ENCODE measurements at regions not wholly inside any gene's neighbourhood (a gene's known extent, or its start where the extent isn't known, plus 50 kb on each side); places are given as distances from the start of the nearest gene placed in this dataset.

DNA sequence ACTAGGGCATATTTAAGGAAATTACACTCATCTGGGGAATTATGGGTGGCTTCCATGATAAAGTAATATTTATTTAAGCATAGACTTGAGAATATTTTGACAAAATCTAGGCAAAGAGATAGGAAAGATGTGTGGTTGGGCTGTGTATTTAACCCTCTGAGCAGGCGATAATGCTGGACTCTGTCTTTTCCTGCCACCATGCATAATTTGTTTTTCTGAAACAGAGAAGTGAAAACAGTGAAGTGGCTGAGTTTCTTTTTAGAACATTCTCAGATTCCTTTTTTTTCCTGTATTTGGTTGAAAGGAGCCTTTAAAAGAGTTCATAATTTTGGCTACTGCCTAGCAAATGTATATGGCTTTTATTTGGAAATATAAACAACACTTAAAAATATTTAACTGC lies 104.8 kb upstream of the CDH19 start:
- TF ChIP-seq CTCF (tag by site-specific recombination; IDR thresholded peaks at IDR 0.05) = no peak
- no peak for TF ChIP-seq REST (tag by site-specific recombination; IDR thresholded peaks at IDR 0.05)
- TF ChIP-seq ZNF600 (tag by site-specific recombination; IDR thresholded peaks at IDR 0.05) = no peak
- TF ChIP-seq ZNF114 (tag by site-specific recombination; IDR thresholded peaks at IDR 0.05) = no peak
